WERI-Rb-1 (cell line): ENCODE measurements at regions not wholly inside any gene's neighbourhood (a gene's known extent, or its start where the extent isn't known, plus 50 kb on each side); places are given as distances from the start of the nearest gene placed in this dataset.

Experiments used
- DNase-seq: peaks from one replicate; pipeline ENCODE4 v3.0.0-alpha.2; 2020
- H3K27ac ChIP-seq: fragments of 250-450 bp; sonication (Bioruptor Pico); 2 replicates; pipeline ENCODE4 v1.5.1; 2020; ENCODE audit warnings: mild to moderate bottlenecking, moderate library complexity
- H3K27me3 ChIP-seq: fragments of 250-450 bp; sonication (Bioruptor Pico); 2 replicates; pipeline ENCODE4 v1.5.1; 2021; ENCODE audit warnings: mild to moderate bottlenecking, low read depth, moderate library complexity; ENCODE audit not compliant: insufficient read depth, severe bottlenecking
- H3K36me3 ChIP-seq: fragments of 250-450 bp; sonication (Bioruptor Pico); 2 replicates; pipeline ENCODE4 v1.5.1; 2020; ENCODE audit warnings: mild to moderate bottlenecking, moderate library complexity
- H3K4me3 ChIP-seq: 2 replicates; pipeline ENCODE4 v1.5.1; 2011; ENCODE audit warnings: low read depth, mild to moderate bottlenecking, control low read depth, low read length
- H3K9me3 ChIP-seq: fragments of 250-450 bp; sonication (Bioruptor Pico); 2 replicates; pipeline ENCODE4 v1.5.1; 2021; ENCODE audit warnings: mild to moderate bottlenecking, moderate library complexity; ENCODE audit not compliant: severe bottlenecking
- CTCF ChIP-seq: IDR thresholded peaks from 2 replicates; pipeline ENCODE4 v1.5.1; 2011; ENCODE audit warnings: low read depth, mild to moderate bottlenecking, control low read depth, inconsistent platforms, low read length

GRCh38 chr2:234285541-234285940, 211.3 kb downstream of the ARL4C start:
- Histone ChIP-seq H3K36me3 (no peaks in the 10 kb centered on the region), H3K27ac (no peak overlapping the region), H3K9me3 (no peaks in the 10 kb centered on the region), H3K27me3 (no peaks in the 10 kb centered on the region), H3K4me3 (no peak overlapping the region)
- no peak for DNase-seq
- no peak for TF ChIP-seq CTCF

GRCh38 chr2:234279637-234280036, 217.2 kb downstream of the ARL4C start:
- H3K36me3 ChIP-seq: no peaks in the 10 kb centered on the region
- no peak for TF ChIP-seq CTCF
- DNase-seq: no peak
- H3K27me3 ChIP-seq: no peaks in the 10 kb centered on the region
- H3K4me3 ChIP-seq: no peak overlapping the region
- peaks cover 2% of the 10 kb centered on the region for H3K9me3 ChIP-seq
- H3K27ac ChIP-seq: no peak overlapping the region

- no peak for DNase-seq
- Histone ChIP-seq H3K4me3 (no peak overlapping the region), H3K27ac (no peak overlapping the region)
Observed at GRCh38 chr2:234278556-234279255, 218.2 kb downstream of the ARL4C start.

GRCh38 chr2:234275515-234275914, 221.4 kb downstream of the ARL4C start:
- no peak for DNase-seq
- Histone ChIP-seq H3K4me3 (no peak overlapping the region), H3K27me3 (no peaks in the 10 kb centered on the region), H3K36me3 (no peaks in the 10 kb centered on the region), H3K9me3 (peaks cover 4% of the 10 kb centered on the region), H3K27ac (no peak overlapping the region)
- no peak for TF ChIP-seq CTCF

More at GRCh38 chr2:234278556-234279255, 218.2 kb downstream of the ARL4C start:
- Histone ChIP-seq H3K9me3 (peaks cover 4% of the 10 kb centered on the region), H3K36me3 (no peaks in the 10 kb centered on the region), H3K27me3 (no peaks in the 10 kb centered on the region)
- no peak for TF ChIP-seq CTCF

GRCh38 chr2:234273887-234274584, 222.8 kb downstream of the ARL4C start:
- TF ChIP-seq CTCF: no peak
- H3K9me3 ChIP-seq: peaks cover 4% of the 10 kb centered on the region

More at GRCh38 chr2:234273887-234274584, 222.8 kb downstream of the ARL4C start:
- no peak for DNase-seq
- no peak overlapping the region for H3K27ac ChIP-seq
- no peaks in the 10 kb centered on the region for H3K27me3 ChIP-seq
- no peak overlapping the region for H3K4me3 ChIP-seq
- no peaks in the 10 kb centered on the region for H3K36me3 ChIP-seq
